Erythroblast (primary cell): ENCODE measurements at regions not wholly inside any gene's neighbourhood (a gene's known extent, or its start where the extent isn't known, plus 50 kb on each side); places are given as distances from the start of the nearest gene placed in this dataset.
A peak's percentile ranks its signal among the peaks of the same experiment; 100 is the strongest.

Experiments used
- DNase-seq, 2 experiments: peaks; one replicate each; lab custom pipeline; 2025; lab: John Stamatoyannopoulos, UW
- GATA1 ChIP-seq: IDR thresholded peaks from 2 replicates; pipeline ENCODE4 v1.6.1; 2011; ENCODE audit warnings: low read depth, mild to moderate bottlenecking, control low read depth, low read length, moderate library complexity
- POLR2A ChIP-seq: IDR thresholded peaks from 2 replicates; pipeline ENCODE4 v1.6.1; 2011; ENCODE audit warnings: mild to moderate bottlenecking, low read length

DNA sequence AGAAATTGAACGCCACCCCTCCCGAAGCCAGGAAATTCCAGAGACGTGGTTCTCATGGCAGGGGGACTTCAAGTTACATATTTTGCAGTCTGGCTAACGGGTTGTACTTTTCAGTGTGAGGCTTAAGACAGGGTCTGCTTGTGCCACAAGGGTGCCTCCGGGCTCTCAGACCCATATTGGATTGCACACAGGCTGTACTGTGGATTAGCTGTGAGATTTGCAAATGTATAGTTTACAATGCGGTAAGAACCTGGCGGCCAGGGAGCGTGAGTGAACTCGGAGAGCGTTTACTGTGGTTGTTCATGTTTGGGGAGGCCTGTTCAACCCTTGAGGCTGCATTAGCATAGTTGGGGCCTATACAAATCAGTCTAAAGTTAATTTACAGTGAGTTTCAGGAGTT lies 143.9 kb upstream of the SIX2 start:
- TF ChIP-seq POLR2A: no peak
- TF ChIP-seq GATA1: no peak
- no peak for DNase-seq

DNA sequence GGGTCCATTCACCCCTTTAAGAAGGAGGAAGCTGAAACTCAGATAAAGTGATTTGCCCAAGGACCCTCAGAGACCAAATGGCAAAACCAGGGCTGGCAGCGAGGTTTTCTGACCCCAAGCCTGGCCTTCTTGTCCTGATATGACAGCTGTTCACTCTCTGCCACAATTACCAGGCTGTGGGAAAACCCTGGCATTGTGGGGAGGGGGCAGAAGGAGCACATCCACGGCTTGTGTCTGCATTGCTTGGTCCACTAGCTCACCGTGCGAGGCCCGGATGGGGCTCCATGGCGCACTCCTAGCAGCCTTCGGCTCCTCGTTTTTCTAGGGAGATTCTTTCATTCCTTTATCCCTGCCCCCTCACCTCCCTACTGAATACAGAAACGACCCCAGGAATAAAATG lies 143.4 kb upstream of the SIX2 start:
- no peak for DNase-seq
- no peak for TF ChIP-seq GATA1
- no peak for TF ChIP-seq POLR2A

DNA sequence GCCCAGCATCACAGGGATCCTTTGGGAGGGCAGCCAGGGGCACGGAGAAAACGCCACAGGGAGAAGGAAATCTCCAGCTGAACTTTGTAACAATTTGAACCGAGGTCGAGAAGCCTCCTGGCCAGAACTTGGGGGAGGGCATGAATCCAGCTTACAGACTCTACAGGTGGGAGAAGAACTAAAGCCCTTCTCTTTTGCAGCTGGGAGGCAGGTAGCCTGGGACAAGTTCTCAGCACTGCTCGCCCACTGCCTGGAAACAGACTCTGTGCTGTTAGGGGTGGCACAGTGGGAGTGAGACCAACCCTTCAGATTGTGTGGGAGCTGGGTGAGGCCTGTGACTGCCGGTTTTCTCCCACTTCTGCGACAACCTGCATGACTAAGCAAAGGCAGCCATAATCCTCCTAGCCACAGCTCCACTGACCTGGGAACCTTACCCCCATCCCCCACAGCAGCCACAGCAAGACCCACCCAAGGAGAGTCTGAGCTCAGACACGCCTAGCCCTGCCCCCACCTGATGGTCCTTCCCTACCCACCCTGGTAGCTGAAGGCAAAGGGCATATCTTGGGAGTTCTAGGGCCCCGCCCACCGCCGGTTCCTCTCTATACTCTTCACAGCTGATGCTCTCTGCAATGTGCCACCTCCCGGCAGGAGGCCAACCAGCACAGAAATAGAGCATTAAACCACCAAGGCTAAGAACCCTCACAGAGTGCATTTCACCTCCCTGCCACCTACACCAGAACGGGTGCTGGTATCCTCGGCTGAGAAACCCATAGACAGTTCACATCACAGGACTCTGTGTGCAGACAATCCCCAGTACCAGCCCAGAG lies 136.0 kb upstream of the SIX2 start:
- no peak for TF ChIP-seq GATA1
- TF ChIP-seq POLR2A: no peak
- DNase-seq: no peak

DNA sequence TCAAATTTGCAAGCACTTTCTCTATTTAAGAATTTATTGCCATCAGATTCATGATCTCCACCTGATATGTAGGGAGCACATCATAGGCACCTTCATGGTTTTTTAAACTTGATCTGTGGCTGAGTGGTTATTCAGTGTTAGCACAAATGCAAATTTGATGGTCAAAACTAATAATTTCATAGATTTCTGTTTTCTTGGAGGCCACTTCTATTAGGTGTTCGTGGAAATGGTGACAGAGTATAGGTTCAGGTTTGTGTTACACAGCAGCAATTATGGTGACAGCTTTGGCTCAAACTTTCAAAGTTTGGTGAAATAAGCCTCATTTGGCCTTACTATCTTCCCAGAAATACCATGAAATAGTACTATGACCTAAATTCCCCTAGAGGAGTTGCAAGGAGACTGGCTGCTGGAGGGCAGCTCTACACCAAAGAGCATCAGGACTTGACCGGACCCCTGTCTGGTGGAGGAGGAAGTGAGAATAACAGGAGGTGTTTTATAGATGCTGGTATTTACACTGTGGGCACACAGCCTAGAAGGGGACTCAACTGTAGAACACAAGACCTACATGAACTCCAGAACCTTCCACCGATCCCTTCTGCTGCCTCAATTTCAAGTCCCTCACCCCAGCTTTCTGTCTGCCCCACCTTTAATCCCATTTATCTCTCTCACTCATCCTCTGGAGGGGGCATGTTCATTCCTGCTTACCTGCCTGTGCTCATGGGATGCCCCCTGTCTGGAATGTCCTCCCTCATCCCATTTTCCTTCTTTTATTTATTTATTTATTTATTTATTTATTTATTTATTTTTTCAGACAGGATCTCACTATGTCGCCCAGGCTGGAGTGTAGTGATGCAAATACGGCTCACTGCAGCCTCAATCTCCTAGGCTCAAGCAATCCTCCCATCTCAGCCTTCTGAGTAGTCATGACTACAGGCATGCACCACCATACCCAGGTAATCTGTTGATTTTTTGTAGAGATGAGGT lies 132.9 kb upstream of the SIX2 start:
- no peak for DNase-seq
- TF ChIP-seq GATA1 (no peak), POLR2A (no peak)

DNA sequence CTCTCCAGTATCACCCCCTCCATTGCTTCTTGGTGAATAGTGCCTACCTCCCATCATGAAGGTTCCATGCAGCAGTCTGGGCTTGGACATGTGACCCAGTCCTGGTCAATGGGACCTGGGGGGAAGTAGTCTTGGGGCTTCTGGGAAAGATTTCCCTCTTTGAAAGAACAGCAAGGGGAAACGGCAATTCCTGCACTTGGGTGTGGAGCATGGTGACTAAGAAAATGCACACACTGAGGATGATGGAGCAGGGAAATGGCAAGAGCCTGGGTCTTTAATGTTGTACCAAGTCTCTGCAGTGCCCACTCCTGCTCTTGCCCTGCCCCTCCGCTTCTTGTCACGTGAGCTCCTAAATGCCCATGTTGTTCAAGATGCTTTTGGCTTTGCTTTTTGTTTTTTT lies 131.4 kb upstream of the SIX2 start:
- DNase-seq: no peak
- no peak for TF ChIP-seq GATA1
- no peak for TF ChIP-seq POLR2A

DNA sequence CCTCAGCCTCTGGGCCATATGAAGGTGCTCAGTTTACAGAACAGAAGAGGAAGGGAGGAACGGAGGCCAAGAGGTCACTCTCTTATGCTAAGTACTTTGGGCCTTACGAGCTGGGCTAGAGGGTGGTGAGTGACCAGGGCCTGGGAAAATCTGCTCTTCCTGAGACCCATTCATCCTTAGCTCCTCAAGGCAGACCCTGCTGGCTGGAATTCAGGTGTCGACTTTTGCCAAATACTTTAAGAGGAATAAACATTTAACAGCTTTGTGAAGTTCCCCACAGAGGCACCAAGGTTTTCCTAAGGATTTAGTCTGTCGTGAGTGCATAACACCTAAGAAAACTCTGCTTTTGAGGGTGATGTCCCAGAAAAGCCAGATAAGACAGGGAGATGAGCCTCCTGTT lies 129.7 kb upstream of the SIX2 start:
- DNase-seq: no peak
- no peak for TF ChIP-seq GATA1
- TF ChIP-seq POLR2A: no peak

DNA sequence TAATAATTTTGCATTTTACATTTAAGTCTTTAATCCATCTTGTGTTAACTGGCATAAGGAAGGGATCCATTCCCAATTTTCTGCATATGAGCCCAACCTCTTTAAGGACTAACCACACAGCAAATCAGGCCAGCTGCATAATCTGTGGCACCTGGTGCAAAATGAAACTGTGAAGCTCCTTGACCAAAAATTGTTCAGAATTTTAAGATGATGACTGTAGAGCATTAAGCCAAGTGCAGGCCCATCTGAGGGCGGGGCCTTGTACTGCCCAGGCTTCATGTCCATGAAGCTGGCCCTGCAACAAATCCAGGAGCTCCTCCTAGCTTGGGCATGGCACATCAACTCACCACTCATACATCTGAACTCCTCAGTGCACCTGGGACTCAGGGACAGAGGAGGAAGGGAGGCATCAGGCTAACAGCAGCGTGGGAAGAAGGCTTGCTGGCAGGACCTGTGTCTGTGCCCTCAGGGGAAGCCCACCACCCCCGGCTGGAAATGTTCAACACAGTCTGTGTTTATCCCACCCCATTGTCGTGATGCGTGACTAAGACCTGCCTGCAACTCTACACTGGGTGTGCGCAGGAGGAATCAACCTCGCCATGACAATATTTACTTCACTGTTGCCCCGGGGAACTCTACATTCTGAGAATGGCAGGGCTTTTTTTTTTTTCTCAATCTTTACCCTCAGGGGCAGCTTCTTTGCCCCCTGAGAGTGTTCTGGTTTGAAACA lies 128.9 kb upstream of the SIX2 start:
- no peak for TF ChIP-seq POLR2A
- TF ChIP-seq GATA1: no peak
- DNase-seq: no peak

DNA sequence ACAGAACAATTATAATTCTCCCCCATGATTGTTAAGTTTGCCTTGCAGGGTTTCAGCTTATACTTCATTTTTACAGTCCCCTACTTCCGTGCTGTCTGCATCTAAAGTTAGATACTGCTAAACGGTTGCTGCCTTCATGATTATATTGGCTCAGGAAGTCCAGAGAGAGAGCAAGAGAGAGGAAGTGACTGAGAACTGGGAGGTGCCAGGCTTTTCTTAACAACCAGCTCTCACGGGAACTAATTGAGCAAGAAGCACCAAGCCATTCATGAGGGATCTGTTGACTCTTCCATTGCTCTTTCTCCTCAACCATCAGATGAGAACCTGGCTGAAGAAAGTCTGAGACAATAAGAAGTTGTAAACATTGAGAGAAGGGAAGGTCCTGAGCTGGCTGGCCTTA lies 125.5 kb upstream of the SIX2 start:
- TF ChIP-seq POLR2A (no peak), GATA1 (no peak)
- DNase-seq: no peak

DNA sequence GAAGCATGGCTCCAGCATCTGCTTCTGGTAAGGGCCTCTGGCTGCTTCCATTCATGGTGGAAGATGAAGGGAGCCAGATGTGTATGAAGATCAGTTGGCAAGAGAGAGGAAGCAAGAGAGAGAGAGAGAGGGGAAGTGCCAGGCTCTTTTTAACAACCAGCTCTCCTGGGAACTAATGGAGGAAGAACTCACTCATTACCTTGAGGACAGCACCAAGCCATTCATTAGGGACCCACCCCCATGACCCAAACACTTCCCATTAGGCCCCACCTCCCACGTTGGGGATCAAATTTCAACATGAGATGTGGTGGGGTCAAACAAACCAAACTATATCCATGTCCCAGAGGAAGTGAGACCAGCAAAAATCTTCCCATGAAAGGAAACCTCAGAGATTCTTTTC lies 124.8 kb upstream of the SIX2 start:
- DNase-seq: no peak
- TF ChIP-seq GATA1: no peak
- no peak for TF ChIP-seq POLR2A

DNA sequence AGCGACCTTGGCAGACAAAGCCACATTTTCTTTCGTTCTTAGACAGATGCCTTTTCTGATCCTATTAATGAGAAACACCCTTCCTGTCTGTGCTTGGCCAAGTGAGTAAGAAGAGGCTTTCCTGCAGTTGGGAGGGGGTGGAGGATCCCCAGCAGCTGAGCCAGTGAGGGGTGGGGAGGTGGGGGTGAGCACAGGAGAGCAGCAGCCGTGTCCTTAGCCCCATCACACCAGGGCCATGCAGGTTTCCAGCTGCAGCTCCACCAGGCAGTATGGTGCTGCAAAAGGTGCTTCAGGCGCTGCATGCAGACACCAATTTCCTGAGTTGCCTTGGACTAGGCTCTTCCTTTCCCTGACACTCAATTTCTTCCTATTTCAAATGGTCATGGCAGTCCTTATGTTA lies 123.3 kb upstream of the SIX2 start:
- no peak for DNase-seq
- TF ChIP-seq GATA1: no peak
- TF ChIP-seq POLR2A: no peak

DNA sequence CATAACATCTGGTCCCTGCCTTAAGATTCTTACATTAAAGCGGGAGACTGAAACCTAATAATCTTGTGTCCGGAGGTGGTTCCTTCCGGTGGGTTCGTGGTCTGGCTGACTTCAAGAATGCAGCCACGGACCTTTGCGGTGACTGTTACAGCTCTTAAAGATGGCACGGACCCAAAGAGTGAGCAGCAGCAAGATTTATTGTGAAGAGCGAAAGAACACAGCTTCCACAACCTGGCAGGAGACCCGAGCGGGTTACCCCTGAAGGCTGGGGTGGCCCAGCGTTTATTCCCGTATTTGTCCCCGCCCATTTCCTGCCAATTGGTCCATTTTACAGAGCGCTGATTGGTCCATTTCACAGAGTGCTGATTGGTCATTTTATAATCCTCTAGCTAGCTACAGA lies 122.3 kb upstream of the SIX2 start:
- DNase-seq: no peak
- TF ChIP-seq POLR2A: no peak

DNA sequence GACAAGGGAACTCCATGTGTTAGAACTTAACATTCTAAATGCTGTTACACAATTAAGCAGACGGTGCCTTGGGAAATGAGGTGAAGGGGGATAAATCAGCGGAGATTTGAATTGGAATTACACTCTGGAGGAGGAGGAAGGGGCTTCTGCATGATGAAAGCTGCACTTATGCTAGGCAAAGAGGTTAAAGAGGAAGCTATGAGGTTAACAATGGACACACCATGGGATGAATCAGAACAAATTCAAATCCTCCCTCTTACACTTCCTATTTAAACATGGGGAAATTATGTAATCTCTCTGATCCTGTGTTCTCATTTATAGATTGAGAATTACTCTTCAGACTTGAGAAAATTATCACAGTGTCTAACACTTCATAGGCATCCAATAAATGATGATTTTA lies 121.5 kb upstream of the SIX2 start:
- no peak for TF ChIP-seq POLR2A
- no peak for TF ChIP-seq GATA1
- DNase-seq: no peak

DNA sequence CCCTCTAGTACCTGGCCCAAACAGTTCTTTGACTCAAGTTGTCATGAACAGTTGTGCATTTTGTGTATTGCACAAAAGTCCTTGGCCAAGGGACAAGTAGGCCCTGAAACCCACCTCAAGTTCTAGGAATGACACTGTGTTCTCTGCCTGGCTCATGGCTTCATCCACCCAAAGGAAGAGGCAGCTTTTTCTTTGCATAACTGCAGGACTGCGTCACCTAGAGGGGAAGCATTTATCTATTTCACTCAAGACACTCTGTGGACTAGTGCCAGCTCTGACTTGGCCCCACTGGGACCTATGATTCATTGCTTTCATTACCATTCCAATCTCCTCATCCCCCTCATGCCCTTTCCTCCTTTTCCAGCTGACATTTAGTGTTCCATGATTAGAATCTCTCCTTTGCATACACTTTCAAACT lies 119.3 kb upstream of the SIX2 start:
- peak in 1 of 2 experiments; percentile 1 for DNase-seq
- TF ChIP-seq GATA1: no peak
